GM18498 (cell line): ENCODE measurements at regions not wholly inside any gene's neighbourhood (a gene's known extent, or its start where the extent isn't known, plus 50 kb on each side); places are given as distances from the start of the nearest gene placed in this dataset.

Source experiments
- ATAC-seq: cut with Tn5 transposase; IDR thresholded peaks from one replicate; pipeline ENCODE4 v1.9.1; 2021; ENCODE audit warnings: mild to moderate bottlenecking, moderate library complexity; ENCODE audit not compliant: unreplicated experiment

GRCh38 chr2:193348055-193348454, 1153.3 kb upstream of the TMEFF2 start:
- no peak for ATAC-seq

- ATAC-seq: no peak
Measured at GRCh38 chr2:193336781-193337180, 1142.0 kb upstream of the TMEFF2 start.

GRCh38 chr2:193334401-193334800, 1139.7 kb upstream of the TMEFF2 start:
- ATAC-seq: no peak

GRCh38 chr2:193333539-193333938, 1138.8 kb upstream of the TMEFF2 start:
- ATAC-seq: no peak

- ATAC-seq: no peak
Measured at GRCh38 chr2:193332941-193333340, 1138.2 kb upstream of the TMEFF2 start.

GRCh38 chr2:193331676-193332075, 1136.9 kb upstream of the TMEFF2 start:
- ATAC-seq: no peak

- ATAC-seq: no peak
Measured at GRCh38 chr2:193326296-193326695, 1131.6 kb upstream of the TMEFF2 start.

GRCh38 chr2:193315428-193316091, 1120.8 kb upstream of the TMEFF2 start:
- ATAC-seq: no peak

GRCh38 chr2:193303464-193303863, 1108.7 kb upstream of the TMEFF2 start:
- no peak for ATAC-seq

- ATAC-seq: no peak
Measured at GRCh38 chr2:193294371-193294770, 1099.6 kb upstream of the TMEFF2 start.

GRCh38 chr2:193279361-193279760, 1084.6 kb upstream of the TMEFF2 start:
- ATAC-seq: no peak

- ATAC-seq: no peak
Measured at GRCh38 chr2:193276988-193277387, 1082.3 kb upstream of the TMEFF2 start.

GRCh38 chr2:193276560-193276959, 1081.8 kb upstream of the TMEFF2 start:
- no peak for ATAC-seq

GRCh38 chr2:193276069-193276468, 1081.3 kb upstream of the TMEFF2 start:
- ATAC-seq: no peak

- ATAC-seq: no peak
Measured at GRCh38 chr2:193272011-193272410, 1077.3 kb upstream of the TMEFF2 start.

- no peak for ATAC-seq
Measured at GRCh38 chr2:193270816-193271215, 1076.1 kb upstream of the TMEFF2 start.

- no peak for ATAC-seq
Measured at GRCh38 chr2:193267496-193268002, 1072.8 kb upstream of the TMEFF2 start.

GRCh38 chr2:193253014-193253530, 1058.3 kb upstream of the TMEFF2 start:
- no peak for ATAC-seq

- ATAC-seq: no peak
Measured at GRCh38 chr2:193251909-193252308, 1057.2 kb upstream of the TMEFF2 start.

GRCh38 chr2:193250389-193250788, 1055.7 kb upstream of the TMEFF2 start:
- no peak for ATAC-seq

GRCh38 chr2:193240752-193241151, 1046.0 kb upstream of the TMEFF2 start:
- no peak for ATAC-seq

- no peak for ATAC-seq
Measured at GRCh38 chr2:193231634-193232033, 1036.9 kb upstream of the TMEFF2 start.

GRCh38 chr2:193228276-193228675, 1033.5 kb upstream of the TMEFF2 start:
- no peak for ATAC-seq
